H1 (cell line): ENCODE measurements at regions not wholly inside any gene's neighbourhood (a gene's known extent, or its start where the extent isn't known, plus 50 kb on each side); places are given as distances from the start of the nearest gene placed in this dataset.

Experiments
- CTCF ChIA-PET: fragments of 300-600 bp; sonication (Branson Sonifier 250); formaldehyde crosslinking; loops from one replicate; lab custom pipeline; 2021; ENCODE audit not compliant: partially characterized antibody; lab: Charles Lee
- POLR2A ChIA-PET: fragments of 300-600 bp; sonication (Branson Sonifier 250); formaldehyde crosslinking; loops from one replicate; lab custom pipeline; 2021; ENCODE audit warnings: inconsistent platforms; ENCODE audit not compliant: partially characterized antibody; lab: Charles Lee
- DNase-seq, 2 experiments: peaks; one replicate each; pipeline versions ENCODE4 v3.0.0 to v3.0.0-alpha.2; 2010 to 2022; ENCODE audit warnings: low spot score in 2 of 2, low read depth in 1 of 2, mixed read lengths in 1 of 2
- FAIRE-seq: peaks from 2 replicates; lab custom pipeline; 2011; peaks lifted over from hg19 to GRCh38; lab: Jason Lieb, UNC
- H2AFZ ChIP-seq: 2 replicates; pipeline ENCODE4 v1.8.1; 2012; ENCODE audit warnings: low read length, inconsistent platforms
- H2AK5ac ChIP-seq: 2 replicates; pipeline ENCODE4 v1.6.1; 2013; ENCODE audit warnings: low read depth, low read length
- H2BK120ac ChIP-seq: replicated peaks from 2 replicates; pipeline ENCODE3; 2013; ENCODE audit warnings: low read depth, low read length, inconsistent platforms
- H2BK12ac ChIP-seq: 2 replicates; pipeline ENCODE4 v1.6.1; 2013; ENCODE audit warnings: low read depth, low read length
- H2BK15ac ChIP-seq: 2 replicates; pipeline ENCODE4 v1.6.1; 2013; ENCODE audit warnings: low read length
- H2BK20ac ChIP-seq: 2 replicates; pipeline ENCODE4 v1.6.1; 2013; ENCODE audit warnings: low read length
- H2BK5ac ChIP-seq: 2 replicates; pipeline ENCODE4 v1.6.1; 2013; ENCODE audit warnings: low read depth, low read length
- H3K14ac ChIP-seq: 2 replicates; pipeline ENCODE4 v1.6.1; 2013; ENCODE audit warnings: inconsistent platforms; ENCODE audit not compliant: insufficient read length
- H3K18ac ChIP-seq: 2 replicates; pipeline ENCODE4 v1.6.1; 2013; ENCODE audit warnings: low read length; ENCODE audit errors: extremely low read depth
- H3K23ac ChIP-seq: 2 replicates; pipeline ENCODE4 v1.6.1; 2013; ENCODE audit warnings: inconsistent platforms; ENCODE audit not compliant: insufficient read length
- H3K23me2 ChIP-seq: 2 replicates; pipeline ENCODE4 v1.6.1; 2013; ENCODE audit warnings: low read depth, low read length
- H3K27ac ChIP-seq: 2 replicates; pipeline ENCODE4 v1.6.1; 2011; ENCODE audit warnings: low read depth, low read length, inconsistent platforms
- H3K27me3 ChIP-seq, 4 experiments: replicated peaks in 1 of 4; 1 replicate in 1 of 4; 2 replicates in 3 of 4; pipeline versions ENCODE4 v1.6.1 to v1.8.1; 2011 to 2013; ENCODE audit warnings: low read length in 3 of 4, mild to moderate bottlenecking in 3 of 4, inconsistent platforms in 2 of 4, mixed read lengths in 2 of 4, moderate library complexity in 1 of 4; ENCODE audit not compliant: control insufficient read depth in 3 of 4, insufficient read depth in 3 of 4; ENCODE audit errors: extremely low read depth in 1 of 4
- H3K36me3 ChIP-seq, 4 experiments: 2 replicates each; pipeline versions ENCODE4 v1.6.1 to v1.8.1; 2011 to 2013; ENCODE audit warnings: mild to moderate bottlenecking in 4 of 4, low read length in 3 of 4, moderate library complexity in 2 of 4, control low read depth in 1 of 4, inconsistent platforms in 1 of 4; ENCODE audit not compliant: insufficient read depth in 4 of 4, control insufficient read depth in 2 of 4
- H3K4ac ChIP-seq: replicated peaks from 2 replicates; pipeline ENCODE3; 2013; ENCODE audit warnings: low read length, low read depth, mixed read lengths, inconsistent platforms; ENCODE audit not compliant: insufficient read length
- H3K4me1 ChIP-seq, 4 experiments: replicated peaks in 1 of 4; 1 replicate in 1 of 4; 2 replicates in 3 of 4; pipeline versions ENCODE4 v1.6.1 to v1.8.1; 2011 to 2013; ENCODE audit warnings: low read length in 3 of 4, inconsistent platforms in 2 of 4, mixed read lengths in 1 of 4; ENCODE audit not compliant: insufficient read depth in 4 of 4, control insufficient read depth in 3 of 4
- H3K4me2 ChIP-seq, 2 experiments: 2 replicates each; pipeline versions ENCODE4 v1.6.1 to v1.8.1; 2011 to 2013; ENCODE audit warnings: low read depth in 2 of 2, low read length in 2 of 2, control low read depth in 1 of 2, inconsistent platforms in 1 of 2, mild to moderate bottlenecking in 1 of 2; ENCODE audit not compliant: insufficient read depth in 1 of 2
- H3K4me3 ChIP-seq, 4 experiments: fragments of 200-600, 300-600 bp in 1 of 4; sonication (generic), shearing (Covaris generic), sonication (Bioruptor Twin) in 1 of 4; 2 replicates each; pipeline versions ENCODE4 v1.5.1 to v1.8.1; 2011 to 2016; ENCODE audit warnings: low read length in 4 of 4, low read depth in 3 of 4, control low read depth in 2 of 4, inconsistent platforms in 2 of 4, mild to moderate bottlenecking in 2 of 4, mixed read lengths in 1 of 4, moderate library complexity in 1 of 4; ENCODE audit not compliant: insufficient read depth in 2 of 4; ENCODE audit errors: extremely low read depth in 1 of 4
- H3K56ac ChIP-seq: replicated peaks from 2 replicates; pipeline ENCODE3; 2013; ENCODE audit warnings: low read depth, mild to moderate bottlenecking, mixed read lengths, low read length, inconsistent platforms; ENCODE audit not compliant: insufficient read length
- H3K79me1 ChIP-seq: 2 replicates; pipeline ENCODE4 v1.6.1; 2013; ENCODE audit warnings: low read depth, low read length, control low read depth
- H3K79me2 ChIP-seq, 2 experiments: 2 replicates each; pipeline versions ENCODE4 v1.6.1 to v1.8.1; 2012 to 2013; ENCODE audit warnings: low read length in 2 of 2, mild to moderate bottlenecking in 2 of 2, inconsistent platforms in 1 of 2; ENCODE audit not compliant: insufficient read depth in 2 of 2, control insufficient read depth in 1 of 2
- H3K9ac ChIP-seq, 4 experiments: replicated peaks in 1 of 4; 1 replicate in 1 of 4; 2 replicates in 3 of 4; pipeline versions ENCODE4 v1.6.1 to v1.8.1; 2011 to 2013; ENCODE audit warnings: low read depth in 3 of 4, low read length in 3 of 4, control low read depth in 2 of 4, mild to moderate bottlenecking in 2 of 4, moderate library complexity in 2 of 4, inconsistent platforms in 1 of 4; ENCODE audit errors: extremely low read depth in 1 of 4
- H3K9me3 ChIP-seq, 2 experiments: 2 replicates each; pipeline versions ENCODE4 v1.6.1 to v1.8.1; 2012 to 2013; ENCODE audit warnings: mild to moderate bottlenecking in 2 of 2, moderate library complexity in 2 of 2, control low read depth in 1 of 2, inconsistent platforms in 1 of 2, low read depth in 1 of 2, low read length in 1 of 2, mixed read lengths in 1 of 2; ENCODE audit not compliant: insufficient read depth in 2 of 2
- H4K20me1 ChIP-seq, 2 experiments: replicated peaks in 1 of 2; 2 replicates each; pipeline versions ENCODE3 to v1.8.1; 2011 to 2013; ENCODE audit warnings: inconsistent platforms in 2 of 2, low read length in 2 of 2, mild to moderate bottlenecking in 1 of 2; ENCODE audit not compliant: insufficient read depth in 2 of 2, control insufficient read depth in 1 of 2
- H4K5ac ChIP-seq: 2 replicates; pipeline ENCODE4 v1.6.1; 2013; ENCODE audit warnings: low read length, low read depth, mixed read lengths, inconsistent platforms; ENCODE audit not compliant: insufficient read length
- H4K8ac ChIP-seq: 2 replicates; pipeline ENCODE4 v1.8.0; 2013; ENCODE audit warnings: mild to moderate bottlenecking, moderate library complexity, low read length, inconsistent platforms; ENCODE audit not compliant: insufficient read depth; ENCODE audit errors: extremely low read depth
- H4K91ac ChIP-seq: replicated peaks from 2 replicates; pipeline ENCODE3; 2013; ENCODE audit warnings: low read length, mixed read lengths, inconsistent platforms; ENCODE audit not compliant: insufficient read length
- FOSL1 ChIP-seq: IDR thresholded peaks from 2 replicates; pipeline ENCODE4 v1.6.1; 2011; ENCODE audit warnings: mild to moderate bottlenecking, low read depth, low read length, moderate library complexity; ENCODE audit not compliant: insufficient read depth
- NANOG ChIP-seq: IDR thresholded peaks from 2 replicates; pipeline ENCODE4 v1.6.1; 2011; ENCODE audit warnings: low read length, low read depth, mild to moderate bottlenecking, inconsistent platforms; ENCODE audit not compliant: insufficient read depth, poor library complexity, severe bottlenecking
- RAD21 ChIP-seq, 2 experiments: IDR thresholded peaks in 1 of 2; conservative IDR thresholded peaks in 1 of 2; 2 replicates each; pipeline ENCODE4 v1.6.1; 2011; ENCODE audit warnings: low read depth in 2 of 2, low read length in 2 of 2, improper control_type of control experiment in 1 of 2, inconsistent platforms in 1 of 2, mild to moderate bottlenecking in 1 of 2, moderate library complexity in 1 of 2
- RFX5 ChIP-seq: IDR thresholded peaks from 2 replicates; pipeline ENCODE4 v1.6.1; 2011; ENCODE audit warnings: low read depth, low read length, improper control_type of control experiment, borderline replicate concordance
- RXRA ChIP-seq: IDR thresholded peaks from 2 replicates; pipeline ENCODE4 v1.6.1; 2011; ENCODE audit warnings: low read depth, mild to moderate bottlenecking, low read length, moderate library complexity; ENCODE audit not compliant: insufficient read depth
- SP2 ChIP-seq: IDR thresholded peaks from 2 replicates; pipeline ENCODE4 v1.6.1; 2012; ENCODE audit warnings: mild to moderate bottlenecking, low read length, inconsistent platforms
- TEAD4 ChIP-seq: IDR thresholded peaks from 2 replicates; pipeline ENCODE4 v1.6.1; 2012; ENCODE audit warnings: low read depth, low read length, inconsistent platforms, mixed read lengths
- WGBS, 2 experiments: shearing (Covaris generic) in 1 of 2; methylation state at CpG; one replicate each; pipeline versions ENCODE4 v1.1.6 to v1.1.7; 2013 to 2015; ENCODE audit warnings: low lambda C conversion rate in 2 of 2, mixed read lengths in 2 of 2, inconsistent platforms in 1 of 2, low coverage in 1 of 2, missing lambda C conversion rate in 1 of 2; ENCODE audit not compliant: insufficient replicate concordance in 2 of 2, insufficient coverage in 1 of 2, insufficient read length in 1 of 2; ENCODE audit errors: extremely low coverage in 1 of 2, missing lambda C conversion rate in 1 of 2; 5-methylcytosine and 5-hydroxymethylcytosine counted together
- TF ChIP-seq, protein P1 (sequence below): IDR thresholded peaks from 2 replicates; pipeline ENCODE4 v1.6.1; 2012; ENCODE audit warnings: inconsistent platforms

DNA sequence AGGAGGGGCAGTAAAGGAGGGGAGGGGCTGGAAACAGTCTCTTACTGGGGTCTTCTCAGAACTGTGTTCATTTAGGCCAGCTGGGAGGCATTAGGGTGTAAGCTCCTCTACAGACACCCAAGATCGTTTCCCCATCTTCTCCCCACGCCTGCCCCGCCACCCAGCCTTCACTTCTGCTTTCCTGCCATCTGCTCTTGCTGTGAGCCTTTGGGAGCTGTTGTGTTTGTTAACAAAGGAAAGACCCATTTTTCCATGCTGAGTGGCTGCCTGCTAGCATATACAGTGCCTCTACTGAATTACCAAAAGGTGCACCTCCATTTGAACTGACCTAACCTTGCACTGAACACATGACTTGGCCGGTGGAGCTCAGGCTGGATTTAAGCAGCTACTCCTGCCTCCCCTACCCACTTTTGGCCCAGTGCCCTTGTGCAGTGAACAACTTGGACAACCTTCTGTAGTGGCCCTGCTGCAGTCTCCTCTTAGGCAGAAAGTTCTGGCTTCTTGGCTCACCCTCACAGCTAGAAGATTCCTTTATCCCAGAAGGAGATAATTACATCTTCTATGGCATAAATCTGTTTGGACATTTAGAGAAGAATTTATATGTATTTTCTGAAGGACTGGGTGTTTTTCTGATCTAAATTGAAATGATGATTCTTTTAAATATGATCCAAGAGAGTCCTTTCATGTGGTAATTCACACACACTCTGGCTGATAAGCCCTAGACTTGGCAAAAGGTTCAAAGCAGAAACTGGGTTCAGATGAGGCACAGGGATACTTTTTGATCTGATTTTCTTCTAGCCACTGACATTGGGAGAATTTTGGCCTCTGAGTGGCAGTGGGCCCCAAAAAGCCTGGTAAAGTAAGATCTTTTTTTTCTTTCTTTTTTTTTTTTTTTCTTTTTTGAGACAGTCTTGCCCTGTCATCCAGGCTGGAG is 81.9 kb upstream of the HNF1B start:
- Histone ChIP-seq H4K20me1 (no peaks in the 10 kb centered on the region), H3K9ac (no peak overlapping the region), H3K4ac (no peak overlapping the region), H4K91ac (no peak overlapping the region), H4K8ac (no peak overlapping the region), H3K56ac (no peak overlapping the region), H3K27me3 (no peaks in the 10 kb centered on the region), H3K4me1 (peaks cover 0 to 4% (median 0%) of the 10 kb centered on the region in 4 experiments; a peak in 2 of 7 replicates), H4K5ac (no peak overlapping the region), H2AFZ (0 out of 2 replicates have a peak overlapping the region, but pooled peaks have one; percentile 20), H3K23ac (no peak overlapping the region), H3K23me2 (no peaks in the 10 kb centered on the region), H3K4me3 (no peak overlapping the region), H3K79me1 (no peaks in the 10 kb centered on the region), H3K14ac (no peak overlapping the region), H2BK5ac (no peak overlapping the region), H3K27ac (no peak overlapping the region), H2BK120ac (no peak overlapping the region), H3K79me2 (no peaks in the 10 kb centered on the region), H3K9me3 (no peaks in the 10 kb centered on the region), H2BK15ac (no peak overlapping the region), H2BK20ac (no peak overlapping the region), H3K36me3 (no peaks in the 10 kb centered on the region; a peak in 1 of 8 replicates), H3K4me2 (no peak overlapping the region), H2AK5ac (no peak overlapping the region), H2BK12ac (no peak overlapping the region), H3K18ac (no peak overlapping the region)
- CTCF ChIA-PET, result interaction anchor here (0.8 to 1.3 kb wide), 3 partner anchors 10 to 18 kb away, joined by 3 to 4 read pairs (median 3); no protein-coding TSS in a partner anchor
- no peak for DNase-seq
- POLR2A ChIA-PET, result no interaction called here
- TF ChIP-seq RXRA (no peak), RFX5 (no peak), RAD21 (IDR thresholded peaks at IDR 0.05 in 1 of 2, conservative IDR thresholded peaks at IDR 0.05 in 1 of 2; ENCODE audit: low read depth in 2 of 2, low read length in 2 of 2) (no peak), NANOG (no peak), SP2 (no peak), FOSL1 (no peak), TEAD4 (no peak)
- TF ChIP-seq, protein P1, sequence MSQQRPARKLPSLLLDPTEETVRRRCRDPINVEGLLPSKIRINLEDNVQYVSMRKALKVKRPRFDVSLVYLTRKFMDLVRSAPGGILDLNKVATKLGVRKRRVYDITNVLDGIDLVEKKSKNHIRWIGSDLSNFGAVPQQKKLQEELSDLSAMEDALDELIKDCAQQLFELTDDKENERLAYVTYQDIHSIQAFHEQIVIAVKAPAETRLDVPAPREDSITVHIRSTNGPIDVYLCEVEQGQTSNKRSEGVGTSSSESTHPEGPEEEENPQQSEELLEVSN, result no peak
- WGBS, 2 experiments, result 84% methylated on average over 4 of the region's 4 CpGs; no CpG with 5 or more reads in 1 of the 2 experiments
- no peak for FAIRE-seq
